Upper lobe of left lung (tissue), 4 donors: ENCODE measurements at regions not wholly inside any gene's neighbourhood (a gene's known extent, or its start where the extent isn't known, plus 50 kb on each side); places are given as distances from the start of the nearest gene placed in this dataset.

Source experiments
- POLR2A ChIP-seq, 4 donors: fragments of 450-650 bp; IDR thresholded peaks; one replicate each; pipeline ENCODE4 v1.5.1; 2016 to 2017; ENCODE audit warnings: antibody characterized with exemption in 4 of 4, mild to moderate bottlenecking in 2 of 4
- POLR2AphosphoS5 ChIP-seq, 2 donors: sonication (generic); formaldehyde crosslinking; IDR thresholded peaks; one replicate each; pipeline ENCODE4 v1.5.1; 2017; ENCODE audit warnings: antibody characterized with exemption in 2 of 2
- TF ChIP-seq, protein P1 (sequence below), 6 experiments: fragments of 450-650 bp in 4 of 6; fragments of 200-600 bp in 2 of 6; sonication (generic) in 2 of 6; IDR thresholded peaks; one replicate each; pipeline ENCODE4 v1.5.1; 2016 to 2019; ENCODE audit warnings: antibody characterized with exemption in 6 of 6

DNA sequence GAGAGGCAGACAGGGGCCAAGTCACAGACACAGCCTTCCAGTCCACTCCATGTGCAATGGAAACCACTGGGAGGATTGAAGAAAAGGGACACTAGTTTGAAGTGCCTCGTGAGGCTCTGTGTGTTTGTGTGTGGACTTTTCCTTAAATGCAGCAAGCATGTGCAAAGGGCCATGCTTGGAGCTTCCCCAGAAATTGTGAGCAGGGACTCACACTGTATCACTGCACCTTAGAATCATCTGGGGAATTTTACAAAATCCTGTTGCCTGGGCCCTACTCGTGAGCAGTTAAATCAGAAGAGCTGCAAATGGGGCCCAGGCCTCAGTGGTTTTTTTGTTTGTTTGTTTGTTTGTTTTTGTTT is 137.8 kb downstream of the TRIM43 start:
- TF ChIP-seq, protein P1, sequence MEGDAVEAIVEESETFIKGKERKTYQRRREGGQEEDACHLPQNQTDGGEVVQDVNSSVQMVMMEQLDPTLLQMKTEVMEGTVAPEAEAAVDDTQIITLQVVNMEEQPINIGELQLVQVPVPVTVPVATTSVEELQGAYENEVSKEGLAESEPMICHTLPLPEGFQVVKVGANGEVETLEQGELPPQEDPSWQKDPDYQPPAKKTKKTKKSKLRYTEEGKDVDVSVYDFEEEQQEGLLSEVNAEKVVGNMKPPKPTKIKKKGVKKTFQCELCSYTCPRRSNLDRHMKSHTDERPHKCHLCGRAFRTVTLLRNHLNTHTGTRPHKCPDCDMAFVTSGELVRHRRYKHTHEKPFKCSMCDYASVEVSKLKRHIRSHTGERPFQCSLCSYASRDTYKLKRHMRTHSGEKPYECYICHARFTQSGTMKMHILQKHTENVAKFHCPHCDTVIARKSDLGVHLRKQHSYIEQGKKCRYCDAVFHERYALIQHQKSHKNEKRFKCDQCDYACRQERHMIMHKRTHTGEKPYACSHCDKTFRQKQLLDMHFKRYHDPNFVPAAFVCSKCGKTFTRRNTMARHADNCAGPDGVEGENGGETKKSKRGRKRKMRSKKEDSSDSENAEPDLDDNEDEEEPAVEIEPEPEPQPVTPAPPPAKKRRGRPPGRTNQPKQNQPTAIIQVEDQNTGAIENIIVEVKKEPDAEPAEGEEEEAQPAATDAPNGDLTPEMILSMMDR (IDR thresholded peaks at IDR 0.05) = no peak
- TF ChIP-seq POLR2A (IDR thresholded peaks at IDR 0.05) = no peak
- TF ChIP-seq POLR2AphosphoS5 (IDR thresholded peaks at IDR 0.05) = no peak
